GM21423 (cell line): ENCODE measurements at regions not wholly inside any gene's neighbourhood (a gene's known extent, or its start where the extent isn't known, plus 50 kb on each side); places are given as distances from the start of the nearest gene placed in this dataset.

Source experiments
- ATAC-seq: cut with Tn5 transposase; IDR thresholded peaks from one replicate; pipeline ENCODE4 v1.9.1; 2021; ENCODE audit warnings: mild to moderate bottlenecking, moderate library complexity; ENCODE audit not compliant: unreplicated experiment

- no peak for ATAC-seq
Measured at GRCh38 chr12:88790231-88790630, 210.0 kb upstream of the KITLG start.

DNA sequence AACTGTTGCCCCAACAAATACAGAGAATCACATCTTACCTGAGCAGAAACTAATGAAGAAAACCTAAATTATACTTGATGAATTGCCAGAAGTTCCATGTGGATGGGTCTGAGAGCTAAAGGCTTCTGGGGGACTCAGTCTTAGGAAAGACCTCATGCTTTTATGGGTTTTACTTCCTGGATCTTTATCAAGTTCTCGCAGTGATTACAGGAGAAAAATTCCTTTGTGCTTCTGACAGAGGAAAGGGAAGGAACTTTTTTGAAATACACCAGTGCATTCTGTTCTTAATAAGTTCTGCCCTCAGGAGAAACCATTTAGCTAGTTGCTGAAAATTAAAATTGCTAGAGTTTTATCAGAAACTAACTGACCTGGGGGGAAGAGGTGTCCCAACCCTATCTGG, 203.9 kb upstream of the KITLG start:
- ATAC-seq = no peak

- ATAC-seq = no peak
Measured at GRCh38 chr12:88782351-88782750, 202.1 kb upstream of the KITLG start.

- ATAC-seq = no peak
Measured at GRCh38 chr12:88781909-88782308, 201.6 kb upstream of the KITLG start.

- no peak for ATAC-seq
Measured at GRCh38 chr12:88778064-88778463, 197.8 kb upstream of the KITLG start.

- no peak for ATAC-seq
Measured at GRCh38 chr12:88775742-88776151, 195.5 kb upstream of the KITLG start.

GRCh38 chr12:88767699-88768098, 187.4 kb upstream of the KITLG start:
- ATAC-seq = no peak

DNA sequence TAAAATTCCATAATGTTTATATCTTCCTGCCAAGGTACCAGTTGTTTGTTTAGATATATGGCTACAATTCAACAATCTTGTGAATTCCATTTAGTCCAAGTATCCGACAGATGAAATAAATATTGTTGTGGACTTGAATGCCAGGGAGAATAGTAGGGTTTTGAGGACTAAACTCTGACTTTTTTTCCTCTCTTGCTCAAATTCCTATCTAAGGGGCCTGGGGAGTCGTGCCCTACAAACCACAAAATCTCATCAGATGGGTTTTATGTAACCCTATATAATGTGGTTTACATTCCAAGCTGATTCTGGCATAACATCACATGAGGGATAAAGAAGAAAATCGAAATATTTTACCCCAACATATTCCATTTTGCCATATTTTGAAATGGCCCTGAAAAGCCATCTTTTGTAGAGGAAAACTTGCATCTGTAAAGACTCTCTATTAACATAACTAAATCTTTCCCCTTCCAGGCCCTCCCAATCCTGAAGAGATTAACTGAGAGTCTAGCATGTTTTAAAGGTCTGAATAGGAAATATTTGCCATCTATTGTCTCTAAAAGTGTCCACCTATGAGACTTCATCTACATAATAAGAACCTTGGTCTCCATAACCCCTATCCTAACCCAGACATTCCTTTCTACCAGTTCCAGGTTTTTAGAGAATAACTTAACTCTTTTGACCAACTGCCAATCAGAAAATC, 184.7 kb upstream of the KITLG start:
- no peak for ATAC-seq

- ATAC-seq = no peak
Measured at GRCh38 chr12:88763536-88764100, 183.3 kb upstream of the KITLG start.

- no peak for ATAC-seq
Measured at GRCh38 chr12:88758176-88758575, 177.9 kb upstream of the KITLG start.

DNA sequence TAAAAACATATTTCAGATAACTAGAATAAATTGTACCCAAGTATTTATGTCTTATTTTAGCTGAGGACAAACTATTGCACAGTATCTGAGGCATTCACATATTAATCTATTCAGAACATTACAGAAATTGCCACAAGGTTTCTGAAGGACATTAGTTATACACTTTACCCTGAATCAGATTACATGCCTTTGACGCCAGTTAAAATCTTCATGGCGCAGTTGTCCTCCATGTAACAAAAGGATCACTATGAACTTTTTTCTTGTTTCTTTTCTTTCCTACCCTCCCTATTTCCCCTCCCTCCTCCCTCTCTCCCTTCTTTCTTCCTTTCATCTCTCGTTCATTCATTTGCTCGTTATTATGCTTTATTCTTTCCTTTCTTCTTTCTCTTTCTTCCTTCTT, 176.6 kb upstream of the KITLG start:
- ATAC-seq = no peak

- ATAC-seq = no peak
Measured at GRCh38 chr12:88756153-88756552, 175.9 kb upstream of the KITLG start.

- no peak for ATAC-seq
Measured at GRCh38 chr12:88753707-88754106, 173.4 kb upstream of the KITLG start.

DNA sequence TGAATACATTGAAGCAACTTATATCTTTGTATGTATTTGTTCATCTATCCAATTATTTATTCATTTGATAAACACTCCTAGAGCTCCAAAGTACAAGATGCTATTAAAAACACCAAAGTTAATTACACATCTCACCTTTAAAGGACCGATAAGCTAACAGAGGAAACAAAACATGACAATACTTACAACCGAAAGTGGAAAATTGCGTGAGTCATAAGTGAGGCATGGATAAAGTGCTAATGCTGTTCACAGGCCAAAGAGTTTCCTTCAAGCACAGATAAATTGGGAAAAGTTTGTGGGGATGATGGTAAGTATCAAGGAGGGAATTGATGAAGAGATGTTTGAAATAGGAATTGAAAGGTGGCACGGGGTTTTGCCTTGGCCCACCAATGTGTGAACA, 172.8 kb upstream of the KITLG start:
- no peak for ATAC-seq

- ATAC-seq = no peak
Measured at GRCh38 chr12:88752183-88752582, 171.9 kb upstream of the KITLG start.

- ATAC-seq = no peak
Measured at GRCh38 chr12:88750867-88751543, 170.7 kb upstream of the KITLG start.

DNA sequence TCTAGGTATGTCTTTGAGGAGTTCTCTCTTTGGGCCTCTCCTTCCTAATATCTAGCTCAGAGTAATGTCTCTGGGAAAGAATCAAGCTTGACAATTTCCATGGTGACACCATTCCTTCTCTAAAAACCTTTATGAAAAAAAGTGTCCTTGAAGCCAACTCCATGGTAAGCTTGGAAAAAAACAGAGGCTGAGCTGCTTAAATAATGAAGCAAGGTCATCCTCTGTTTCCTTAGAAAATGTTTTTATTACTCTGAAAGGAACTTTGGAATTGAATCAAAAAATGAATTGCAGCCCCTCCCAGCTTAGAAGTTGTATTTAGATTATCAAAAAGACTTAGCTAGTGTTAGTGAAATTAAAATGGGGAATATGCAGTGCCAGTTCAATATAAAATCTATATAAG, 166.1 kb upstream of the KITLG start:
- no peak for ATAC-seq

GRCh38 chr12:88743946-88744685, 163.8 kb upstream of the KITLG start:
- no peak for ATAC-seq

- ATAC-seq = no peak
Measured at GRCh38 chr12:88737838-88738472, 157.7 kb upstream of the KITLG start.

DNA sequence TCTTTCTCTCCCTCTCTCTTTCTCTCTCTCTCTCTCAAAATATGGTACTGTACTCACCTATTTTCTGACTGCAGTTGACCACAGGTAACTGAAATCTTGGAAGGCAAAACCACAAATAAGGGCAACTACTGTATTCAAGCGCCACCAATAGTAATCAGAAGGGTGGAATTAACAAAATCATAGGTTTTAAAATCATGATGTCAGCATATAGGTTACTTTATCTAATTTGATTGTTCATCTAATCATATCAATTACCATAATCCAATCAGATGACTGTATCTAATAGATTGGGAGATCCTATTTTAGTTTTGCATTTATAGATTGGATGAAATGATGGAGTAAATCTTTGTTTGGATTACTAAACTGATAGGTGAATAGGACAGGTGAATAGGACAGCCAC, 155.8 kb upstream of the KITLG start:
- no peak for ATAC-seq

- ATAC-seq = no peak
Measured at GRCh38 chr12:88733008-88733407, 152.7 kb upstream of the KITLG start.
